Stimulated activated CD8-positive, alpha-beta memory T cell treated with anti-CD3 and anti-CD28 coated beads, Interleukin-7, amount 100 ng/mL, for 48 hours (primary cell): ENCODE measurements at regions not wholly inside any gene's neighbourhood (a gene's known extent, or its start where the extent isn't known, plus 50 kb on each side); places are given as distances from the start of the nearest gene placed in this dataset.
"Not testable (repeated sequence)": the region's sequence is repeated elsewhere in the genome, so short reads cannot be mapped to it uniquely, and the experiment has no call there.

Experiments used
- DNase-seq, 2 donors: peaks; one replicate each; pipeline ENCODE4 v3.0.0-alpha.2; 2020; ENCODE audit warnings: low read depth in 1 of 2; ENCODE audit errors: extremely low read depth in 1 of 2

DNA sequence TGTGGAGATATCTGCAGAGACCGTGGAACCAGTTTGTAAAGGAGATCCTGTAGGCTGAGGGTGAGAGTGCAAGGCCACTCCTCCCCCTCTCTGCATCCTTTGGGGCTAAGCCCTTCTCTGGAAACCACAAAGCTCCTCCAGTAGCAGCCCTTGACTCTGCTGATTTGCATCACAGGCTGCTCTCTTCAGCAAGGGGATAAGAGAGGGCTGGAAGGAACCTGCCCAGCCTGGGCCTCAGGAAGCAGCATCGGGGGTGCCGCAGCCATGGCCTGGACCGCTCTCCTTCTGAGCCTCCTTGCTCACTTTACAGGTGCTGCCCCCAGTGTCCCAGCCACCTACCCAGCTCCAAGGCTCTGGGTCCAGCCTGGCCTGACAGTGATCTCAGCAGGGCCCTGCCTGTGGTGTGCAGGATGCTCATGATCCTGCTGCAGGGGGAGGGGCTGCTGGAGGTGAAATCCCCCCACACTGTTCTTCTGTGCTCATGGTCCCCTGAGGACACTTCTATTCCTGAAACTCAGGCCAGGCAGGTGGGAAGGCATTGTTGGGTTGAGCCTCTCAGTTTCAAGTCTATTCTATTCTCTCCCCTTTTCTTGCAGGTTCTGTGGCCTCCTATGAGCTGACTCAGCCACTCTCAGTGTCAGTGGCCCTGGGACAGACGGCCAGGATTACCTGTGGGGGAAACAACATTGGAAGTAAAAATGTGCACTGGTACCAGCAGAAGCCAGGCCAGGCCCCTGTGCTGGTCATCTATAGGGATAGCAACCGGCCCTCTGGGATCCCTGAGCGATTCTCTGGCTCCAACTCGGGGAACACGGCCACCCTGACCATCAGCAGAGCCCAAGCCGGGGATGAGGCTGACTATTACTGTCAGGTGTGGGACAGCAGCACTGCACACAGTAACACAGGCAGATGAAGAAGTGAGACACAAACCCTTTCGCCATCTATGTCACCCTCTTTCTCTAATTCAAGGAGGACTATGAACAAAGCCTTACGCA is 68.5 kb upstream of the IGLL5 start:
- no peak for DNase-seq

DNA sequence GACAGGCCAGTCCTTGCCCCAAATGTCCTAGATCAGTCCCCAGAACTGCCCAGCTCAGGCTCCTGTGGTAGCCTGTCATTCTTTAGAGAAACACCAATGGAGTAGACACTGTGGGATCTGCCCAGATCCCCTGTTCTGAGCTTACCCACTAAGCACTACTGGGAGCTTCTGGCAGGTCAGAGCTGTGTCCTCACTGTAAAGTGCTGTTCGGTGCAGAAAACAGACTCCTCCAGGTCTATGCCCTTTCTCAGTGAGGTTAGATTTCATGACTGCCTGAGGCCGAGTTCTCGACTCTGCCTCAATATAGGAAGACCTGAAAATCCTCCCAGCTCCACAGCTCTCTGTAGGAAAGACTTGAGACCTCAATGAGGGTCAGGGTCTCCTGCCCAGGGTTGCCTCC is 67.5 kb upstream of the IGLL5 start:
- no peak for DNase-seq

DNA sequence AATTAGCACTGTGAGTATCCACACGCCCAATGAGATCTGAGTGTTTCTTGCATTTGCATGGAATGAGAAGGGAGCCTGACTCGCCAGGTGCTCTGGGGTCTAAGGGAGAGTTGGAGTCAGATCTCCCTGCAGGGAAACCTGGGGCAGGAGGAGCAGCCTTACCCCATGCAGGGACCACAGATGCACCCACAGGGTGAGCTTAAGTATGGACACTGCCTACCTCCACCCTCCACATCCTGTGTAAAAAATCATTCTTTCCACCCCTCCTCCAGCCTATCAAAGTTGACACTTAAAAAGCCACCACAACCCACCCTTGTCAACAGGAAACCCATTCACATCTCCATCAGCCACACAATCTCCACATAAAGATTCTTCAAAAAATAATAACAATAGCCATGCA is 67.0 kb upstream of the IGLL5 start:
- peak in 1 of 2 donors; percentile 29 for DNase-seq

DNA sequence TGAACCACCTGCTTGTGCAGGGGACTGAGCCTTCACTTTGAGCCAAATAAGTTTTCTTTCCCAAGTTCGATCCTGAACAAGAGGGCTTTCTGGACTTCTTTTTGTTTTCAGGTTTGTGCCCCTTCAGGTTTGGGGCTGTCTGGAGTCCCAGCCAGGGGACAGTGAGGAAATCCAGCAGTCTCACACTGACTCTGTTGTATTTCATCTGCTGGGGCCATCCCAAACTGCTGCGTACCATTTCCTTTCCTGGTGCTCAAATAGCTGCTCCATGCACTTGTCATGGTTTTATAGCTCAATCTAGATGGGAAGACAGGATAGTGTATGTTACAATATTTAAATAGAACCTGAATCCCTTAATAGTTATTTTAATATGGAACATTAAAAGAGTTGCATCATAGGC is 66.3 kb upstream of the IGLL5 start:
- DNase-seq = no peak

DNA sequence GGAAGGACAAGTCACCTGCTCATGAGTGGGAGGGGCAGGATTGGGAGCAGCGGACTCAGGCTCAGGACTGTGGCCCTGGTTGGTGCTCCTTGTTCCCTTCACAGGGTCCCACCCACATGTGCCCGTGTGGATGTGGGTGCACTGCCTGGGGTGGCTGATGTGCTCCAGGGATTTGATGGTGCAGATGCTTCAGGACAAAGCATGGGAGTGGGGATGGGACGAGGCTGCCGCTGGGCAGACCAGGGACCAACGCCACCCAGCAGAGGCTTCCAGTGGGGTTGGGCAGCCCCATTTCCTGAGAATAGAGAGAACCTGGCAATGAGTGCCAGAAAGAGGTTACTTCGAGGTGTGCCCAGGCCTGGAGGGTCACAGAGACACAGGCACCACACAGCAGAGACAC is 65.5 kb upstream of the IGLL5 start:
- DNase-seq = no peak

DNA sequence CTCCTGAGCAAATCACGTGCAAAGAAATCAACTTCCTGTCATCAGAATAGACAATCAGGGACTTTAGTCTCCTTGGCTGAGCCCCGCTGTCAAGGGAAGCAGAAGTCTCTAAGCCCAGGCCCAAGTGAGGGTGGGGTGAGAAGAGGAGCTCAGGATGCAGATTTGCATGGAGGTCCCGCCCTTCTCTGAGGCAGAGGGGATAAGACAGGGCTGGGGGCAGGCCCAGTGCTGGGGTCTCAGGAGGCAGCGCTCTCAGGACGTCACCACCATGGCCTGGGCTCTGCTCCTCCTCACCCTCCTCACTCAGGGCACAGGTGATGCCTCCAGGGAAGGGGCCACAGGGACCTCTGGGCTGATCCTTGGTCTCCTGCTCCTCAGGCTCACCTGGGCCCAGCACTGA is 65.1 kb upstream of the IGLL5 start:
- DNase-seq = not testable (repeated sequence)

DNA sequence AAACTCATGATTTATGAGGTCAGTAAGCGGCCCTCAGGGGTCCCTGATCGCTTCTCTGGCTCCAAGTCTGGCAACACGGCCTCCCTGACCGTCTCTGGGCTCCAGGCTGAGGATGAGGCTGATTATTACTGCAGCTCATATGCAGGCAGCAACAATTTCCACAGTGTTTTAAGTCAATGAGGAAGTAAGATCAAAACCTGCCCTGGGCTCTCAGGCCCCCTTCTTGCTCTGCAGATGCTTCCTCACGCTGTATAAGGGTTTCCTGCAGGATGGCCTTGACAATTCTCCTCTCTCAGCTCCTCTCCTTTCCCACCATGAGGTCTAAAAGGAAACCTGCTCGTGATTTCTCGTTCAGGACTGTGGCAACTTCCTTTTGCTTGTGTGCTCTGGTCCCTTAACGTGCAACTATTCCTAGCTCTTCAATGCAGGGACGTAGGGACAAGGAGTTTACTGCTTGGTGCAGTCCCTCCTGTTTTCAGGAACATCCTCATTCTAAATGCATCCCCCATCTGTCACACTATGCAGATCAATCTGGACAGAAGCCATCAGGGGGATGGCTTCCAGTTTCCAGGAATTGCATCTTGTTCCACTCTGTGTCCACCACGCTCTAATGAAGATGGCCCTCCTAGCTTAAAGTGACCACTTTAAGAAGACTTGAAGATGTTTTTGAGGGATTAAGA is 64.3 kb upstream of the IGLL5 start:
- no peak for DNase-seq

DNA sequence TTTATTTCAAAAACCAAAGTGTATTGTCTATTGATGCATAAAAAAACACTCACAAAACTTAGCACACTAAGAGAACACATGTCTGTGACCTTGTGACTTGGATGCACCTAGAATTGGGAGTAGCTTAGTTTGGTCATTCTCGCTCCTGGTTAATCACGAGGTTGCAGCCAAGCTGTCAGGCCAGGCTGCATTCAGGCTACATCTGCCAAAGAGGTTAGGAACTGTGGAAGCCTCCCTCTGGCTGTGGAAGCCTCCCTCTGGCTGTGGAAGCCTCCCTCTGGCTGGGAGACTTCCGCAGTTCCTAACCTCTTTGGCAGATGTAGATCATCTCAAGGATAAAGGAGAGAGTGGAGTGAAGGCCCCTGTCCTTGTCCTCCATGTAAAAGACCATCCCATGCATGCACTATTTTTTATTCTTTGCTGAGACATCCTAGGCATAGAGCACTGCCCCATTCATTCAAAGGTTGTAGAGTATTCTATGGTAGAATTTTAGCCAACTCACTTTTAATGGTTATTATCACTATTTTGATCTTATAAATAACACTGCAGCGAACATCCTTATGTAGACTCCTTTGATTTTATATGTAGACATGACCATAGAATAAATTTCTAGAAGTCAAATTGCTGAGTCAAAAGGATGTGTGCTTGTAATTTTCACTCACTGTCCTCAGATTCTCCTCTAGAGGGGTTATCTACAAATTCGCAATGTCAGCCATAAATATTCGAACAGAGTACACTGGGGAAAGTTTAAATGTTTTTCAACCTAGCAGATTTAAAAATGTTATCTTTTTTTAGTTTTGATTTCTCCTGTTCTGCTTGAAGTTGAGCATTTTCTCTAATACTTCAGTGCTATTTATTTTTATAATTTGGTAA is 63.0 kb upstream of the IGLL5 start:
- DNase-seq = no peak

DNA sequence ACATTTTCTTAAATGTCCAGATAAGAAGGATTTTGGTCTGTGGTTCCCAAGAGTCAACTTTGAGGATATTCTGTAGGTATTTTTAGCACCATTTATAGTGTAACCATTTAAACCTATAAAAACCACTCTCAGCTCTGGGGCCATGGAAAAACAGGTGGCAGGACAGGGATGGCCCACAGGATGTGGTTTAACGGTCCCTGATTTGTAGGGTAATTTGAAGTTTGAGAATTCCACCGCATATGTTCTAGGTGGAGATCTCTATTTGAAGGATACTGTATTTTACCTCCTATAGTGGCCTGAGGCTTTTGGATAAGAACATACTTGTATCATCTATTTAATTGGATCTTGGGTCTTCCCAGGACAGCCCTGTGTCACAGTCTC is 62.4 kb upstream of the IGLL5 start:
- DNase-seq = no peak

DNA sequence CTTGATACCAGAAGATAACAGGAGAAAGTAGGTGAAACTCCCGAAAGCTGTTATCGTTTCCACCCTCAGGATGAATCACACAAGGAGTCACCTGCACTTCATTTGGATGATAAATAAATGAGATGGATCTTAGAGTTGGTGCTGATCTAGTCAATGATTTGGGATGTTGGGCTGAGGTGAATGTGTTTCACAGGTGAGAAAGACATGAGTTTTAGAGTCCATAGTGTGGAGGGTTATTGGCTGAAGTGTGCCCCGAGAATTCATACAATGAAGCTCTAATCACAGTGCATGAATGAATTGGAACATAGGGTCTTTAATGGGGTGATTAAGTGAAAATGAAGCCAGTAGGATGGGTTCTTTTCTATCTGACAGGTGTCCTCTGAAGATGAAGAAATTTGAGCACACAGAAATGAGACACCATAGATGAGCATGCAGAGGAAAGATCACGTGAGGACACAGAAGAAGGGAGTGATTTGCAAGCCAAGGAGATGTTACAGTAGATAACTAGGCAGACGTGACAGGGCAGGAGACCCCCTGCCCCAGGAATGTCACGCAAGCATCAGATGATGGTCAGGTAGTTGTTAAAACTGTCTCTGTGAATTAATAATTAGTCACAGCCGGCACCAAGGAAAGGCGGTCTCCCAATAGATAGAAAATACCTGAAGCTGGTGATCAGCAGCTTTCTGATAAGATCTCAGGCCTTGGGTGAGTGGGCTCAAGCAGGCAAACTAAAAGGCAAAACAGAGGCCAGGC is 60.3 kb upstream of the IGLL5 start:
- no peak for DNase-seq

DNA sequence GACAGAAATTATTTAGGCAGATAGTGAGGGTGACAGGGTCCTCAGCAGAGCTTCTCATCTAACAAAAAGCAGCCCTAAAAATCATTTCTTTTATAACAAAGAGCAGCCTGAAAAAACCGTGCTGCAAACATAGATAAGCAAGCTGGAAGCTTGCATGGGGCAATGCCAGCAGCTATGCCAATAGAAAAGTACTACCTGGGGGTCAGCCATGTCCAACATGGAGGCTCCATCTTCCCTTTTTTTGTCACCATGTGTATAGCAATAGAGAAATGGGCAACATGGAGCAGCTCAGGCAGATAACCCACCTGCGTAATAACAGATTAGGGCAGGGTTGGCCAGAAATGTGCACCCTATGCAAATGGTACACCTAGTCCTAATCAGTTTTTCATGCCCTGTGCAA is 57.4 kb upstream of the IGLL5 start:
- DNase-seq = no peak

DNA sequence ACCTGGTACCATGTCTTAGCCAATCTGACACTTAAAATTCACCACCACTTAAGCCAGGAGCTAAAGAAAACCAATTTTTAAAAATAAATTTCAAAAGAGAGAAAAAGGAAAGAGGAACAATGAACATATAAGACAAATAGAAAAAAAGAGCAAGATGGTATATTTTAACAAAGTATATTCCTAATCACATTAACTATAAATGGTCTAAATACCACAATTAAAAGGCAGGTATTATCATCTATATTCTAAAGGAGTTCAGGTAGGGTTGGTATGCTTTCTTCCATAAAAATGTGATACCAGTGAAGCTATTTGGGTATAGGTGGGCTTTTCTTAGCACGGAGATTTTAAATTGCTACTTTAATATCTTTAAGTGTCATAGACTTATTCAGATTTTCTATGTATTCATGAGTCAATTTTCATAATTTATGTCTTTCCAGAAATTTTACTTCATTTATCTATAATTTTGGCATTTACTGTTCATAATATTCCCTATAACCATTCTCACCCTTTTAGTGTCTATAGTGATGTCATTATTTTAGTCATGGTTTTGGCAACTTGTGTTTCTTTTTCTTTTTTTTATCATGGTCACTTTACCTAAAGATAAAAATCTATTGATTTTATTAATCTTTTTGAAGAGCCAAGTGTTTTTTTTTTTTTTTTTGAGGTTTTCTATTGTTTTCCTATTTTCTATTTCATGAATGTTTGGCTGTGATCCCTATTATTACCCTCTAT is 56.5 kb upstream of the IGLL5 start:
- no peak for DNase-seq

DNA sequence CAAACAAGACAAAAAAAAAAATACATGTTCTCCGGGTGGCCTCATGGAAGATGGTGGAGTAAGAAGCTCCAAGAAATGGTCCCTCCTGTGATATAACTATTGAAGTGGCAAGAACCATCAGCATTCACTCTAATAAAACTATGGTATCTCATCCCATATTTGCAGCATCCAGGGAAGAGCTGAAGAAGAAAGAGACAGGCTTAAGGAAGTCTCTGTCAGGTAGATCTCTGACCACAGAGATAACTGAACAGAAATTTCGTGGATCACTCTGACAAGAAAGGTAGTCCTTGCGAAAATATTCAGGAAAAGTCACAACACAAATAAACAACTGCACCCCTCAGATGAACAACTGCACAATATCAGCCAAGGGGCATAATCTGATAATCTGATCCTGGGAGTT is 54.6 kb upstream of the IGLL5 start:
- DNase-seq = no peak

DNA sequence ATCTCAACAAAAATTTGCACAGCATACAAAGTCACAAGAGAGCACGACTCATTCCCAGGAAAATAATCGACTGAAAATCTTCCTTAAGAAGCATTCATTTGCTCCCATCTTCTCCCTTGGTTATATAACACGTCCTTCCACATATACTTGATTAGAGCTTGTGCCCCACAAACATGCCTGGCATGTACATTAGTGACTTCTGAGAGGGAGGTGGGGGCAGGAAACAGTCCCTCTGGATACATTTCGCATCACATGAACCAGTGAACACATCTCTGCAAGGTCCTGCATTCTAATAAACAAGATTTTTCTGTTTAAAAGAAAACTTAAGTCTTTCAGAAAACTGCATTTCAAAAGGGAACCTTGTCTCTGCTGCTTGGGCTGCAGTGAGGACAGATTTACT is 54.1 kb upstream of the IGLL5 start:
- DNase-seq = no peak

DNA sequence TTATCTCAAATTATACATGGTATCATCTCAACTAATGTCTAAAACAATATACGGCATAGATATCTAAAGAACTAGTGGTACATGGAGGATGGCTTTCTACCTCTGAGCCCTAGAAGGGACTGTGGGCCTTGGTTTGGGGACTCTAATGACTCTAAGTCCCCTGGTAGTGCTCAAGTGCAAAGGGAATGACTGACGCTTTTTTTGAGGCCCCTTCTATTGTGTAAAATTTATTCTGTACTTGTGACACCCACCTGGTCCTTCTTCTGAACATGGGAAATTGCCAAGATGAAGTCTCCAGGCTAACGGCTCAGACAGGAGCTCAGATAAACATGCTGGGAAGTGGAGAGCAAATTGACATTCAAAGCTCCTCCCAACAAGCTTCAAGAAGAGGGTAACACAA is 53.4 kb upstream of the IGLL5 start:
- DNase-seq = no peak

DNA sequence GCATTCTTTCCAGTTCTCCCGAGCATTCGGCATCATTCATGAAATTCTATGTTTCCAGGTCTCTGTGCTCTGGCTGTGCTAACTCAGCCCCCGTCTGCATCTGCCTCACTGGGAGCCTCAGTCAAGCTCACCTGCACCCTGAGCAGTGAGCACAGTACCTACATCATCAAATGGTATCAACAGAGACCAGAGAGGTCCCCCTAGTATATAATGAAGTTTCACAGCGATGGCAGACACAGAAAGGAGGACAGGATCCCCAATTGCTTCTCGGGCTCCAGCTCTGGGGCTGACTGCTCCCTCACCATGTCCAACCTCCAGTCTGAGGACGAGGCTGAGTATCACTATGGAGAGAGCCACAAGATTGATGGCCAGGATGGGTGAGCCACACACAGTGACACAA is 52.8 kb upstream of the IGLL5 start:
- no peak for DNase-seq

DNA sequence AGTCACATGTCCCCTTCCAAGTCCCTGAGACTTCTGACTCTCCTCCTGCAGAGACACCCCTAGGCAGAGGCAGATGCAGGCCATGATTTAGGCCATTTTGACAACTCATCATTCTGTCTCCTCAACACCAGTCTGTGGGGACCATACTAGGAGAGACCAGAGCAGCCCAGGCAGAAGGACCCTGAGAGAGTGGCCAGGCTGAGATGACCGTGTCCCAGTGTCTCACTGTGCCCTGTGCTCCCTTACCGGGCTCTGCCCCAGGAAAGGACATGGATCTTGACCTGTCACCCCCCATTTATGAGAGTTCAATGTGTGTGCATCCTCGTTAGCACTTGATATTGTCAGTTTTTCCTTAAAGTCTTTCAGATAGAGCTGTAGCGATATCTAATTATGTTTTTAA is 52.4 kb upstream of the IGLL5 start:
- DNase-seq = no peak

DNA sequence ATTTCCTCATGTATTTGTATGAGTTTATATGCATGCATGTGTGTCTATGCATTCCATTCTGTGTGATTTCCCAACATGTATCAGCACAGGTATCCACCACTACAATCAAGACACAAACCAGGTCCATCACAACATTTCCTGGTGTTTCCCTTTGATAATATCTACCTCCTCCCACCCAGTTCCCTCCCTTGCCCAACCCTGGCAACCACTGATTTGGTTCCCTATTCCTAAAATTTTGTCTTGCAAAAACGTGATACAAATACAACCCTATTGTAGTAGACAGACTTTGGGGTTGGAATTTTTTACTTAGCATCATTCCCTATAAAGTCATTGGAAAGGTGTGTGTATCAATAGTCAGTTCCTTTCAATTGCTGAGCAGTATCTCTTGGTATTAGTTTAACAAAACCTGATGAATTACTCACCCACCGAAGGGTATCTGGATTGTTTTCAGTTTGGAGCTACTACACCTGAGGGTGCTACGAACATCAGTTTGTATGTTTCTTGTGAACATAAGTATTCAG is 51.8 kb upstream of the IGLL5 start:
- no peak for DNase-seq

DNA sequence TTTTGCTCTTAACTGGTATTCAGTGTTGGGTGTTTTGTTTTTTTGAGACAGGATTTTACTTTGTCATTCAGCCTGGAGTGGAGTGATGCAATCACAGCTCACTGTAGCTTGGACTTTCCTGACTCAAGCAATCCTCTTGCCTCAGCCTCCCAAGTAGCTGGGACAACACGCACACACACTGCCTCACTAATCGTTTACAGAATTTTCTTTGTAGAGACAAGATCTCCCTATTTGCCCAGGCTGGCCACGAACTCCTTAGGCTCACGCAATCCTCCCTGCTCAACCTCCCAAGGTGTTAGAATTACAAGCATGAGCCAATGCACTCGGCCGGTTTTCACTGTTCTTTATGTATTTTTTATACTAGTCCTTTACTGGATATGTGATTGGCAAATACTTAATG is 51.0 kb upstream of the IGLL5 start:
- DNase-seq = no peak
